ENCODE measurements at regions not wholly inside any gene's neighbourhood (a gene's known extent, or its start where the extent isn't known, plus 50 kb on each side); places are given as distances from the start of the nearest gene placed in this dataset.

DNA sequence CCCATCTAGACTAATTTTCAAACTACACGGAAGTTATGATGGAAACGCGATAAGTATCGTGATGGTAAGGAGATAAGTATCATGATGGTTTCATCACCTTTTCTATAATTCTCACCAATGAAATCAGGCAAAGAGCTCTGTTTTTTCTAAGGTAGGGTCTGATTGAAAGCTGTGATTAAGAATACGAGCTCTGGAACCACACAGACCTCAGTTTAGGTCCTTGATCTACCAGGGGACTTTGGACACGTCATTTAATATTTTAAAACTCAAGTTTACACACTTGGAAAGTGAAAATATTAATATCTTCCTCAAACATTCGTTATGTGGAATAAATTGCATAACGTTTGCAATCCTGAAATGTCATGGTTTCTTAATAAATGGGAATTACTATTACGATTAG lies 538.2 kb upstream of the CELF2 start:
- H3K4me3 ChIP-seq (ENCODE audit: low read length): no peak overlapping the region
- DNase-seq (ENCODE audit: low read depth): no peak
- TF ChIP-seq, protein P1, sequence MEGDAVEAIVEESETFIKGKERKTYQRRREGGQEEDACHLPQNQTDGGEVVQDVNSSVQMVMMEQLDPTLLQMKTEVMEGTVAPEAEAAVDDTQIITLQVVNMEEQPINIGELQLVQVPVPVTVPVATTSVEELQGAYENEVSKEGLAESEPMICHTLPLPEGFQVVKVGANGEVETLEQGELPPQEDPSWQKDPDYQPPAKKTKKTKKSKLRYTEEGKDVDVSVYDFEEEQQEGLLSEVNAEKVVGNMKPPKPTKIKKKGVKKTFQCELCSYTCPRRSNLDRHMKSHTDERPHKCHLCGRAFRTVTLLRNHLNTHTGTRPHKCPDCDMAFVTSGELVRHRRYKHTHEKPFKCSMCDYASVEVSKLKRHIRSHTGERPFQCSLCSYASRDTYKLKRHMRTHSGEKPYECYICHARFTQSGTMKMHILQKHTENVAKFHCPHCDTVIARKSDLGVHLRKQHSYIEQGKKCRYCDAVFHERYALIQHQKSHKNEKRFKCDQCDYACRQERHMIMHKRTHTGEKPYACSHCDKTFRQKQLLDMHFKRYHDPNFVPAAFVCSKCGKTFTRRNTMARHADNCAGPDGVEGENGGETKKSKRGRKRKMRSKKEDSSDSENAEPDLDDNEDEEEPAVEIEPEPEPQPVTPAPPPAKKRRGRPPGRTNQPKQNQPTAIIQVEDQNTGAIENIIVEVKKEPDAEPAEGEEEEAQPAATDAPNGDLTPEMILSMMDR (conservative IDR thresholded peaks at IDR 0.05; ENCODE audit: low read length): no peak

DNA sequence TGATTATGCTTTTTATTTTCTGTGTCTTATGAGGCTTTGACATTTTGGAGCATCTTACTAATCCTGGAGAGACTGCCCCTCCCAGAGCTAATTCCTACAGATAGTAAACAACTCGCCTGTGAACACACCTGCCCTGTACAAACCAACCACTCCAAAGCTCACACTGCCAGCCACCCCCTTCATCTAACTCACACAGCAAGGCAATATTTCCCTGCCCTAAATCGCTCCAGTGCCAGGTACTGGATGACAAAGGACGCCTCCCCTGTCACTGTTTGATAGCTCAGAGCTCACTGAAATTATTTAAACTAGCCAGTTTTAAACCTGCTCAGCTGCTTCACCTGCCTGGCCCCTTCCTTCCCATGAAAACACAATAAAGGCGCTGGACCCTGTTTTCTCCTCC lies 535.1 kb upstream of the CELF2 start:
- no peak for DNase-seq (ENCODE audit: low read depth)
- H3K4me3 ChIP-seq (ENCODE audit: low read length): no peak overlapping the region
- TF ChIP-seq, protein P1 (conservative IDR thresholded peaks at IDR 0.05; ENCODE audit: low read length): no peak

DNA sequence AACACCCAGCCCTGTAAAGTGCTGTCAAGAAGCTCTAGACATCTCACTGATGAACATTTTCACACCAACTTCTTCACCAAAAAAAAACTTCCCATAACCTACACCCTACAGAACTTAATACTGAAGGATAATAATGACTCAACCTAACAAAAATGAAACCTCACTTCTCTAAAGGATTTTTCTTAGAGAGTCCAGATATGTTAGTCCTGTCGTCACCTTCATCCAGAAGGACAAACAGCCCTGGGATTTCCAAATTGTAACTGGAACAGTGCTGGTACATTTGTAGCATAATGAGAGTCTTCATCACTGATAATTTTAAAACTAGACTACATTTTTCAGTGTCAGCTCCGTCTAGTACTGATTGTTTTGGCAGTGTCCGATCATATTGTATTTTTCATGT lies 528.6 kb upstream of the CELF2 start:
- H3K4me3 ChIP-seq (ENCODE audit: low read length): no peak overlapping the region
- TF ChIP-seq, protein P1 (conservative IDR thresholded peaks at IDR 0.05; ENCODE audit: low read length): no peak
- peak; percentile 4 for DNase-seq (ENCODE audit: low read depth)

- no peak overlapping the region for H3K4me3 ChIP-seq (ENCODE audit: low read length)
- peak; percentile 24 for DNase-seq (ENCODE audit: low read depth)
- TF ChIP-seq, protein P1 (conservative IDR thresholded peaks at IDR 0.05; ENCODE audit: low read length): no peak
These were observed 527.7 kb upstream of the CELF2 start for GRCh38 chr10:10489805-10490571.

- no peak for DNase-seq (ENCODE audit: low read depth)
- TF ChIP-seq, protein P1 (conservative IDR thresholded peaks at IDR 0.05; ENCODE audit: low read length): no peak
- H3K4me3 ChIP-seq (ENCODE audit: low read length): no peak overlapping the region
These were observed 527.1 kb upstream of the CELF2 start for GRCh38 chr10:10490581-10490980.

GRCh38 chr10:10492420-10492819 lies 525.3 kb upstream of the CELF2 start:
- H3K4me3 ChIP-seq (ENCODE audit: low read length): no peak overlapping the region
- TF ChIP-seq, protein P1 (conservative IDR thresholded peaks at IDR 0.05; ENCODE audit: low read length): no peak
- no peak for DNase-seq (ENCODE audit: low read depth)

GRCh38 chr10:10493833-10494232 lies 523.8 kb upstream of the CELF2 start:
- TF ChIP-seq, protein P1 (conservative IDR thresholded peaks at IDR 0.05; ENCODE audit: low read length): no peak
- no peak for DNase-seq (ENCODE audit: low read depth)
- H3K4me3 ChIP-seq (ENCODE audit: low read length): no peak overlapping the region

Data from AG10803 (cell line).